ENCODE measurements at regions not wholly inside any gene's neighbourhood (a gene's known extent, or its start where the extent isn't known, plus 50 kb on each side); places are given as distances from the start of the nearest gene placed in this dataset.
"Not testable (repeated sequence)": the region's sequence is repeated elsewhere in the genome, so short reads cannot be mapped to it uniquely, and the experiment has no call there.

- TF ChIP-seq CTCF (IDR thresholded peaks at IDR 0.05; ENCODE audit: low read depth, low read length); POLR2A (IDR thresholded peaks at IDR 0.05; ENCODE audit: extremely low read depth, insufficient read length); MAX (IDR thresholded peaks at IDR 0.05; ENCODE audit: low read depth, low read length): not testable (repeated sequence)
These were observed 219.1 kb downstream of the CDCA7 start for GRCh38 chr2:173573782-173574181.

Measured in NB4 (cell line).